Stimulated activated CD4-positive, alpha-beta T cell treated with anti-CD3 and anti-CD28 coated beads, Interleukin-12 subunit alpha, Interleukin-12 subunit beta, amount 100 ng/mL, for 24 hours (primary cell): ENCODE measurements at regions not wholly inside any gene's neighbourhood (a gene's known extent, or its start where the extent isn't known, plus 50 kb on each side); places are given as distances from the start of the nearest gene placed in this dataset.

ENCODE experiments used
- DNase-seq, 2 experiments: peaks; one replicate each; pipeline ENCODE4 v3.0.0-alpha.2; 2020; ENCODE audit warnings: low read depth in 2 of 2

- no peak for DNase-seq
Observed at GRCh38 chrX:76228499-76228898, 55.6 kb downstream of the PBDC1 start.

GRCh38 chrX:76248901-76249300 is 76.0 kb downstream of the PBDC1 start:
- no peak for DNase-seq

- peak in 1 of 2 experiments; percentile 0 for DNase-seq
Observed at GRCh38 chrX:76253432-76253831, 80.6 kb downstream of the PBDC1 start.

GRCh38 chrX:76279007-76279406 is 106.1 kb downstream of the PBDC1 start:
- DNase-seq = peak in 1 of 2 experiments; percentile 11
